Activated naive CD4-positive, alpha-beta T cell treated with anti-CD3 and anti-CD28 coated beads for 36 hours (primary cell): ENCODE measurements at regions not wholly inside any gene's neighbourhood (a gene's known extent, or its start where the extent isn't known, plus 50 kb on each side); places are given as distances from the start of the nearest gene placed in this dataset.

Experiments used
- CTCF ChIA-PET: fragments of 350-600 bp; sonication (Branson Sonifier 250); formaldehyde crosslinking; loops from one replicate; lab custom pipeline; 2021; ENCODE audit warnings: antibody characterized with exemption; lab: Charles Lee
- DNase-seq: peaks from one replicate; pipeline ENCODE4 v3.0.0-alpha.2; 2020
- H3K27ac Mint-ChIP-seq: one replicate; pipeline ENCODE4 v1.8.0; 2021; ENCODE audit warnings: mild to moderate bottlenecking, mixed read lengths
- H3K27me3 Mint-ChIP-seq: one replicate; pipeline ENCODE4 v1.8.0; 2021; ENCODE audit warnings: low read depth, mixed read lengths
- H3K36me3 Mint-ChIP-seq: one replicate; pipeline ENCODE4 v1.8.0; 2021; ENCODE audit warnings: low read depth, mixed read lengths
- H3K4me1 Mint-ChIP-seq: one replicate; pipeline ENCODE4 v1.8.0; 2021; ENCODE audit warnings: low read depth, mixed read lengths
- H3K4me3 Mint-ChIP-seq: one replicate; pipeline ENCODE4 v1.8.0; 2021; ENCODE audit warnings: mild to moderate bottlenecking, moderate library complexity, mixed read lengths
- H3K9me3 Mint-ChIP-seq: one replicate; pipeline ENCODE4 v1.8.0; 2021; ENCODE audit warnings: mixed read lengths
- intact Hi-C: fragments of 100-400 bp; cut with micrococcal nuclease; formaldehyde crosslinking; loops from one replicate; pipeline ENCODE4 v1.15.1; 2023

- CTCF ChIA-PET = no interaction called here
- Mint-ChIP-seq H3K4me1 (no peaks in the 10 kb centered on the region), H3K36me3 (no peaks in the 10 kb centered on the region), H3K27me3 (no peaks in the 10 kb centered on the region), H3K4me3 (no peak overlapping the region), H3K9me3 (peaks cover 10% of the 10 kb centered on the region), H3K27ac (no peak overlapping the region)
- intact Hi-C loops = no loop called here
- no peak for DNase-seq
These were observed 171.4 kb downstream of the KIF26A start for GRCh38 chr14:104309657-104310369.

DNA sequence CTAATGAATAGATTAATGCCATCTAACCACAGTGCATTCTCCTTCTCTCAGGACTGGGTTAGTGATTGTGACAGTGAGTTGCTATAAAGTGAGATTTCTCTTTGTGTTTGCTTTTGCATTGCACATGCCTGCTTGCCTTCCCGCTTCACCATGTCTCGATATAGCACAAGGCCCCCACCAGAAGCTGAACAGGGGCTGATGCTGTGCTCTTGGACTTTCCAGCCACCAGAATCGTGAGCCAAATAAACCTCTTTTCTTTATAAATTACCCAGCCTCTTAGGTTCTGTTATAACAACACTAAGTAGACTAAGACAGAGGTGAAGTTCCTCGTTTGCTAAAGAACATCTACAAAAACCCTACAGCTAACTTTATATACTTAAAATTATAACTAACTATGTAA is 173.0 kb downstream of the KIF26A start:
- CTCF ChIA-PET = no interaction called here
- H3K9me3 Mint-ChIP-seq = peaks cover 10% of the 10 kb centered on the region
- no peak for DNase-seq
- H3K27me3 Mint-ChIP-seq = no peaks in the 10 kb centered on the region
- no peak overlapping the region for H3K4me3 Mint-ChIP-seq
- intact Hi-C loops = no loop called here
- no peaks in the 10 kb centered on the region for H3K4me1 Mint-ChIP-seq
- no peaks in the 10 kb centered on the region for H3K36me3 Mint-ChIP-seq
- H3K27ac Mint-ChIP-seq = no peak overlapping the region

GRCh38 chr14:104313674-104314073 is 175.3 kb downstream of the KIF26A start:
- no peaks in the 10 kb centered on the region for H3K4me1 Mint-ChIP-seq
- CTCF ChIA-PET = no interaction called here
- H3K9me3 Mint-ChIP-seq = peaks cover 10% of the 10 kb centered on the region
- no peaks in the 10 kb centered on the region for H3K27me3 Mint-ChIP-seq
- intact Hi-C loops = no loop called here
- H3K36me3 Mint-ChIP-seq = no peaks in the 10 kb centered on the region
- DNase-seq = no peak
- no peak overlapping the region for H3K27ac Mint-ChIP-seq
- no peak overlapping the region for H3K4me3 Mint-ChIP-seq

DNA sequence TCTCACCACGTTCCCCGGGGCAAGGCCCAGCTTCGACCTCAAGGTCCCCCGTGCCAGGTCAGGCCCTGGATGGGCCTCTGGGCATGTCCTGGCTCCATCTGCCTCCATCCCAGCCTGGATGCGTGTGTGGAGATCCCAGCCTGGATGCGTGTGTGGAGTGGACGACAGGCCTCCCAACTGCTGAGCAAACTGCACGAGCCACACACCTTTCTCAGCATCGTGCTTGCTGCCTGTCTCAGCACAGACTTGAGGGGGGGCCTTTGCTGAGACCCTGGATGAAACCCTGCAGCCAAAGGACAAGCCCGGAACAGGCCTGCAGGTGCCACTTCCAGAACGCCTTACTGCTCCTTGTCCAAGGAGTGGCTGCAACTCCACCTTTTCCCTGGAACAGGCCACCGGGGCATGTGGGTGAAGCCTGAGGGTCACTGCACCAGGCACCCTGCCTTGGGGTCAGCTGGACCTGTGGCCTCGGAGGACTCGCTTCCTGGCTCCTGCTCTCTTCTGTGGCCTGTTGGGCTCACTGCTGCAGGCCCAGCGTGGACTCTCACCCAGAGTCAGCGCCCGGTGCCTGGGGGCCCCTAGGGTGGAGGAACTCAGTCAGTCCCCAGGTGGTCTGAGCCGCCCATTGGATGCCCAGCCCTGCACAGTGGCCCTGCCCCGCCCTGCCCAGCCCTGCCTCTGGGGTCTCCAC is 176.0 kb downstream of the KIF26A start:
- no peaks in the 10 kb centered on the region for H3K4me1 Mint-ChIP-seq
- no peaks in the 10 kb centered on the region for H3K27me3 Mint-ChIP-seq
- no peak overlapping the region for H3K4me3 Mint-ChIP-seq
- CTCF ChIA-PET = no interaction called here
- DNase-seq = no peak
- H3K27ac Mint-ChIP-seq = no peak overlapping the region
- no peaks in the 10 kb centered on the region for H3K36me3 Mint-ChIP-seq
- H3K9me3 Mint-ChIP-seq = peaks cover 10% of the 10 kb centered on the region
- intact Hi-C loops = no loop called here

DNA sequence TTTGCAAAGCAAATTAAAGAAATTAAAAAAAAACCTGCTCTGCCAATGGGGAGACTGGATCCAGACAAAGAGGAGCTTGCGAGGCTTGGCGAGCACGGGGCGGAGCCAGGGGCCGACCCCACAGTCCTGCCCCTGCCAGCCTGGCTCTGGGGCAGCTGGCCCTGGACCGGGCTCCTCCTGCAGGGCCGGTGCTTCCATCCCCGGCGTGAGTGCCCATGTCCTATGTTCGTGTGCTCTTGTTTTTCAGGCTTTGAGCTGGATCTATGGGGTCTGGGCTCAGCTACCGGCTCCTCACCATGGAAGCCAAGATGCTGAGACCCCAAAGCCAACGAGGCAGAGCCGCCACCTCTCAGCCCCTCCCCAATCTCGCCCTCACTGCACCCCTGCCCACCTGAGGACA is 176.8 kb downstream of the KIF26A start:
- no peak for DNase-seq
- H3K4me1 Mint-ChIP-seq = no peaks in the 10 kb centered on the region
- intact Hi-C loops = no loop called here
- H3K4me3 Mint-ChIP-seq = no peak overlapping the region
- H3K27me3 Mint-ChIP-seq = no peaks in the 10 kb centered on the region
- CTCF ChIA-PET = interaction anchor here (0.6 kb wide), 1 partner anchor 239 kb away, joined by 3 read pairs; no protein-coding TSS in a partner anchor
- H3K36me3 Mint-ChIP-seq = no peaks in the 10 kb centered on the region
- no peak overlapping the region for H3K27ac Mint-ChIP-seq
- H3K9me3 Mint-ChIP-seq = peaks cover 10% of the 10 kb centered on the region

DNA sequence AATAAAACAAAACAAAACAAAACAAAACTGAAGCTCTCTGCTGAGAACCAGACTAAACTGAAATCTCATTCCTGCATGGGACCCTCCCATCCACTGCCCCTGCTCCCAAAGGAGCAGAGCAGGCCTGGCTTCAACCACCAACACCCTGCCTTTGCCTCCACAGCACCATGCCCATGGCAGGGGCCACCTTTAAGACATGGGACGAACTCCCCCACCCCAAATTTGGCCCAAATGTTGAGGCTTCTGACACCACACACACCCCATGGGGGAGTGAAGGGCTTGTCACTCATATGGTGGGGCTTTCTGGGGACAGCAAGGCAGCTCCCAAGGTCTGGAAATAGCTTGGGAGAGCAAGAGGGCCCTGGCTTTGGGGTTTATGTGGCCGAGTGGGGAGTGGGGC is 177.2 kb downstream of the KIF26A start:
- no peak for DNase-seq
- Mint-ChIP-seq H3K27ac (no peak overlapping the region), H3K9me3 (peaks cover 7% of the 10 kb centered on the region), H3K36me3 (no peaks in the 10 kb centered on the region), H3K4me1 (no peaks in the 10 kb centered on the region), H3K27me3 (no peaks in the 10 kb centered on the region), H3K4me3 (no peak overlapping the region)
- CTCF ChIA-PET = interaction anchor here (0.6 kb wide), 1 partner anchor 238 kb away, joined by 3 read pairs; no protein-coding TSS in a partner anchor
- intact Hi-C loops = no loop called here

DNA sequence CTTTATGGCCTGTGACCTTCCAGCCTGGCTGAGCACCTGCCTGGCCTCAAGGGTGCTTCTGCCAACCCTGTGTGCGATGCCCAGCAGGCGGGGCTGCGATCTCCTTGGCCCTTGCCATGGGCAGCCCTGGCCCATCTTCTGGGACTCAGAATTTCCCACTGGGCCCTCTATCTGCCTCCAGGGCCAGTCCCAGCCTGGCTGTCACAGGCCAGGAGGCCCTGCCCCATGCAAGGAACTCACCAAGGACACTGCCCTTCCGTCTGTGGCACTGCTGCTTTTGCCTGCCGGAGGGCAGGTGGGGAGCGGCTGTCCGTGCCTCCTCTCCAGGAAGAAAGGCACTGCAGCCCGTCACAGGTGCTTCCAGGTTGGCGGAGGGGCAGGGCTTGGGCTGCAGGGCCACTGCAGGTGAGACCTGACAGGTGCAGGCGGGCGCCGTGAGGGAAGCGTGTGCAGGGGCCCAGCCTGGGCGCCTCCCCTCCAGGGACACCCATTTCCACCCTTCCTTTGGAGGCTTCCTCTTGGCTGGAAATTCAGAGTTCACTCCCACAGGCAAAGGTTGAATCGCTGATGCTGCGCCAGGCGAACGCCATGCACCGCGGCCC is 177.8 kb downstream of the KIF26A start:
- no peak overlapping the region for H3K4me3 Mint-ChIP-seq
- intact Hi-C loops = no loop called here
- H3K4me1 Mint-ChIP-seq = peaks cover under 1% of the 10 kb centered on the region
- no peak overlapping the region for H3K27ac Mint-ChIP-seq
- H3K36me3 Mint-ChIP-seq = no peaks in the 10 kb centered on the region
- peaks cover 2% of the 10 kb centered on the region for H3K9me3 Mint-ChIP-seq
- H3K27me3 Mint-ChIP-seq = peaks cover 3% of the 10 kb centered on the region
- no peak for DNase-seq
- CTCF ChIA-PET = no interaction called here

DNA sequence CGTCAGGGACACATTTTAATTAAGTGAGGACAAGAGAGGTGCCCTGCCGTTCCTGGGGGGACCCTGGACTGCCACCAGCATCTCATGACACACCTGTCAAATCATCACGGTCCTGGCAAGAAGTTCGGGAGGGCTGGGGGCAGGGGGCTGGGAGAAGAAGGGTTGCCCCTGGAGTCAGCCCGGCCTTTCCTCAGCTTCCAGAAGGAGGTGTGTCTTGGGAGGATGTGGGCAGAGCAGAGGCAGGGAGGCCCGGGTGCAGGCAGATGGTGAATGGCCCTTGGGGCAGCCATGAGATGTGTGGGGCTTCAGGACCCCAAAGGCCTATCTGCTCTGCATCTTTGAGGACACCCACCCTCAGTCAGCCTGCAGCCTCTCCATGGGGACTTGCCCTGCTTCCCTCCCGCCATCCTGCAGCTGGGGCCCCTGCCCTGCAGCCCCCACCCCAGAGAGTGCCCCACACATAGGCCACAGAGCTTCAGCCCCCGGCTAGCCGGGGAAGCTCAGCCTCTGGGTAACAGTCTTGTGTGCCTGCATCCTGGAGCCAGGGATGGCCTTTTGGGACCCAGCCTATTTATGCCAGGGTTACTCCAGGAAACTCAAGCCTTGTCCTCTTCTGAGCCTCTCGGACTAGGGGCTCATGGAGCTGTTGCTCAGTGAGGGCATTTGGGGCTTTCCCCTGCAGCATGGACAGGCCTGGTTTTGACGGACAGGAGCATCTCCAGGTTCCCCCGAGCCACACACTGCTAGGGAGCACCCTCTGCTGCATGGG is 178.5 kb downstream of the KIF26A start:
- intact Hi-C loops = no loop called here

DNA sequence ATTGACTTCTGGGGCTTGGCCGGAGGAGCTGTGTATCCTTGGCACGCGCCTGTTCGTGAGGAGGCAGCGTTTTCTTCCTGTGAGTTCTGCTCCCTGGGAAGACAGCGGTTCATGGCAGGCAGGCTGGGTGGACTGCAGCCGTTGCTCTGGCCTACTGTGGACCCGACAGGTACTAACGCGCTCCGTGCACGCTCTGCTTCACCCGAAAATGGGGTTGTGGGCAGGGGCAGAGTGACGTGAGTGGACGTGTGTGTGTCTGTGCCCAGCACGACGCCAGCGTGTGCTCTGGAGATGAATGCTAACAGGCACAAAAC is 179.1 kb downstream of the KIF26A start:
- Mint-ChIP-seq H3K4me3 (no peak overlapping the region), H3K36me3 (no peaks in the 10 kb centered on the region), H3K27ac (no peak overlapping the region), H3K4me1 (peaks cover 2% of the 10 kb centered on the region), H3K27me3 (peaks cover 4% of the 10 kb centered on the region), H3K9me3 (no peaks in the 10 kb centered on the region)
- DNase-seq = no peak
- CTCF ChIA-PET = no interaction called here
- intact Hi-C loops = no loop called here

More for the DNA sequence above, 178.5 kb downstream of the KIF26A start:
- Mint-ChIP-seq H3K4me1 (peaks cover 2% of the 10 kb centered on the region), H3K27me3 (peaks cover 4% of the 10 kb centered on the region), H3K36me3 (no peaks in the 10 kb centered on the region), H3K27ac (no peak overlapping the region), H3K9me3 (no peaks in the 10 kb centered on the region), H3K4me3 (no peak overlapping the region)
- no peak for DNase-seq
- CTCF ChIA-PET = no interaction called here

DNA sequence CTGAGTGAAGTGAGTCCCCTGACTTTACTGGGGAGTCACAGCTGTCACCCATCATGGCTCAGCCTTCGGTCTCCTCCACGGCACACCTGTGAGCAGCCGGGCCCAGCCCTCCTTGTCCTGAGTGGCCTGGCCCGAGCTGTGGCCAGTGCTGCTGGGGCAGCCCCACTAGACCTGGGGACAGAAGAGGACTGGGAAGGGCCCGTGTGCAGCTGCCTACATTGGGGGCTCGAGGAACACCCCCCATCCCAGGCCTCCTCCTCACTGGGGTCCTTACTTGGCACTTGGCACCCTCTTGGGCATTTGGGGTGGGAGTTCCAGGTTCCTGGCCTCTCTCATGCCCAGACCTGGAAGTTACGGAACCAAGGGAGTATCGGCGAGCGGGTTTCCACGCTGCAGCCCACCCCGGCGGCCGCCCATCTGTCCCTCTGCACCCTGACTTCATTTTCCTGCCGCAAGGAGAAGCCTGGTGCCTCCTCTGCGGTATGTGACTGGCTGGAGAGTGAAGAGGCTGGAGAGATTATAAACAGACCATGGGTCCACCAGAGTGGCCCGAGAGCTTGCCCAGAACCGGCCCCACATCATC is 179.7 kb downstream of the KIF26A start:
- intact Hi-C loops = no loop called here
- Mint-ChIP-seq H3K36me3 (no peaks in the 10 kb centered on the region), H3K27ac (no peak overlapping the region), H3K27me3 (peaks cover 4% of the 10 kb centered on the region), H3K4me3 (no peak overlapping the region), H3K4me1 (peaks cover 2% of the 10 kb centered on the region), H3K9me3 (no peaks in the 10 kb centered on the region)
- no peak for DNase-seq
- CTCF ChIA-PET = no interaction called here

DNA sequence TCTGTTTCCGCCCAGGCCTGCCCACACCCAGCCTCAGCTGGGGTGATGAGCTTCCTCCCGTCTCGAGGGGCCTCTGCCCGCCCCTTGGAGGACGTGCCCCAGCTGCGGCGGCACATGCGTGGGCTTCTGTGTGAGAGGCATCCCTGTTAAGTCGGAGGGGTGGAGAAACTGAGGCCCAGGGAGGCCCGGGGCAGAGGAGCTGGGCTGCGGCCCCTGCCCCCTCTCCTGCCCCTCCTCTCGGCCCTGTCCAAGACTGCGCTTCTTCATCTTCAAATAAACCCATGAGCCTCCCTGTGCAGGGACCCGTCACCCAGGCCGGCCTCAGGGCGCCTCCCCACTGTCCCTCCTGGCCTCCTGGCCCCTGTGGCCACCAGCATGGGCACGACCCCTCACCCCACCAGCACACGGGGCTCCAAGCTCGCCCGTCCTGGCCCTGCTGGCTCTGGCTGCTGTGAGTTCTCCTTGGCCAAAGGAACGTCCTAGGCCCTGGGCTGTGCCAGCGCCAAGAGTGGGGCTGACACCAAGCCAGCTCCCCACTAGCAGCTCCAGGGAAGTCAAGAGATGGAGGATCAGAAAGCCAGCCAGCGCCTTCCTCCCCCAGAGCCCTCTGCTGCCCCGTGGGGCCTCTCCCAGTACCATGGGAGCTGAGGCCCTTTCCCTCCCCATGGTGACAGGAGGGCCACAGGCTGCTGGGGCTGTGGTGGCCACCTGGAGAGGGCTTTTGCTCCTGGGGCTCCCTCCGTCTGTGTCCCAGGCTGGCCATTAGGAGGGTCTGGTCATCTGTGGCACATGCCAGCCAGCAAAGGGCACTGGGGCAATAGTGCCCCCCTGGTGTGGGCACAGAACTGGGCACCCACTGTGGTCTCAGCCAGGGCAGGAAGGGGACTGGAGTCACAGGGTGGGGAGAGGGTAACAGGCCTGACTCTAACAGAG is 180.4 kb downstream of the KIF26A start:
- Mint-ChIP-seq H3K9me3 (no peaks in the 10 kb centered on the region), H3K4me3 (no peak overlapping the region), H3K27me3 (peaks cover 4% of the 10 kb centered on the region), H3K36me3 (no peaks in the 10 kb centered on the region), H3K4me1 (peaks cover 2% of the 10 kb centered on the region), H3K27ac (no peak overlapping the region)
- intact Hi-C loops = no loop called here
- DNase-seq = no peak
- CTCF ChIA-PET = no interaction called here
